WTC11 (cell line): ENCODE measurements at regions not wholly inside any gene's neighbourhood (a gene's known extent, or its start where the extent isn't known, plus 50 kb on each side); places are given as distances from the start of the nearest gene placed in this dataset.

Source experiments
- AFF4 ChIP-seq: sonication (generic); formaldehyde crosslinking; IDR thresholded peaks from 2 replicates; pipeline ENCODE4 v1.8.1; 2023; ENCODE audit warnings: mild to moderate bottlenecking, missing genetic modification reagents, borderline replicate concordance
- ATF6 ChIP-seq: sonication (generic); formaldehyde crosslinking; IDR thresholded peaks from 2 replicates; pipeline ENCODE4 v1.8.1; 2023; ENCODE audit warnings: mild to moderate bottlenecking, missing genetic modification reagents
- CTCF ChIP-seq: fragments of 200-600 bp; IDR thresholded peaks from 2 replicates; pipeline ENCODE4 v1.8.0; 2022; ENCODE audit warnings: antibody characterized with exemption
- ERG ChIP-seq: fragments of 250-450 bp; sonication (Bioruptor Pico); IDR thresholded peaks from 2 replicates; pipeline ENCODE4 v1.8.0; 2021; ENCODE audit warnings: mild to moderate bottlenecking
- ESRRA ChIP-seq: sonication (generic); formaldehyde crosslinking; IDR thresholded peaks from 2 replicates; pipeline ENCODE4 v1.8.1; 2022; ENCODE audit warnings: mild to moderate bottlenecking, missing genetic modification reagents, borderline replicate concordance
- JUN ChIP-seq: sonication (generic); formaldehyde crosslinking; IDR thresholded peaks from 2 replicates; pipeline ENCODE4 v1.8.0; 2023; ENCODE audit warnings: mild to moderate bottlenecking, missing genetic modification reagents
- PRDM15 ChIP-seq: sonication (generic); formaldehyde crosslinking; IDR thresholded peaks from 2 replicates; pipeline ENCODE4 v1.8.0; 2022; ENCODE audit warnings: missing genetic modification reagents
- SMAD3 ChIP-seq: sonication (generic); formaldehyde crosslinking; IDR thresholded peaks from 2 replicates; pipeline ENCODE4 v1.8.0; 2022; ENCODE audit warnings: missing genetic modification reagents, mild to moderate bottlenecking, borderline replicate concordance
- USF2 ChIP-seq: sonication (generic); formaldehyde crosslinking; IDR thresholded peaks from 2 replicates; pipeline ENCODE4 v1.8.1; 2023; ENCODE audit warnings: mild to moderate bottlenecking, missing genetic modification reagents, moderate library complexity
- ZNF121 ChIP-seq: sonication (generic); formaldehyde crosslinking; IDR thresholded peaks from 2 replicates; pipeline ENCODE4 v1.8.0; 2023; ENCODE audit warnings: missing genetic modification reagents

- no peak for TF ChIP-seq CTCF
- no peak for TF ChIP-seq SMAD3 (CRISPR knock-in tag)
- no peak for TF ChIP-seq ZNF121
- no peak for TF ChIP-seq ERG
- no peak for TF ChIP-seq ATF6 (CRISPR knock-in tag)
- TF ChIP-seq USF2 (CRISPR knock-in tag), result no peak
- TF ChIP-seq PRDM15 (CRISPR knock-in tag), result no peak
- TF ChIP-seq ESRRA (CRISPR knock-in tag), result no peak
- TF ChIP-seq AFF4 (CRISPR knock-in tag), result no peak
- no peak for TF ChIP-seq JUN (CRISPR knock-in tag)
These were observed 1512.0 kb upstream of the GOT2 start for GRCh38 chr16:60246086-60246485.
